AG04449 (cell line): ENCODE measurements at regions not wholly inside any gene's neighbourhood (a gene's known extent, or its start where the extent isn't known, plus 50 kb on each side); places are given as distances from the start of the nearest gene placed in this dataset.

Experiments
- CTCF ChIA-PET: fragments of 350-600 bp; formaldehyde crosslinking; extraction: SDS; loops from one replicate; lab custom pipeline; 2021; ENCODE audit warnings: antibody characterized with exemption; lab: Yijun Ruan, JAX
- POLR2A ChIA-PET: fragments of 400-600, 350-600 bp; formaldehyde crosslinking; extraction: SDS; loops from one replicate; lab custom pipeline; 2020; ENCODE audit warnings: antibody characterized with exemption, inconsistent platforms; lab: Yijun Ruan, JAX
- DNase-seq: peaks from one replicate; pipeline ENCODE4 v3.0.0-alpha.2; 2010; ENCODE audit warnings: low read depth, low spot score
- H3K4me3 ChIP-seq: 2 replicates; pipeline ENCODE4 v1.5.1; 2011; ENCODE audit warnings: low read depth, mild to moderate bottlenecking, control low read depth, low read length
- CTCF ChIP-seq: IDR thresholded peaks from one replicate; pipeline ENCODE4 v1.5.1; 2011; ENCODE audit warnings: mild to moderate bottlenecking, moderate library complexity, low read length, control low read depth, inconsistent platforms; ENCODE audit not compliant: insufficient read depth; ENCODE audit errors: missing control alignments

DNA sequence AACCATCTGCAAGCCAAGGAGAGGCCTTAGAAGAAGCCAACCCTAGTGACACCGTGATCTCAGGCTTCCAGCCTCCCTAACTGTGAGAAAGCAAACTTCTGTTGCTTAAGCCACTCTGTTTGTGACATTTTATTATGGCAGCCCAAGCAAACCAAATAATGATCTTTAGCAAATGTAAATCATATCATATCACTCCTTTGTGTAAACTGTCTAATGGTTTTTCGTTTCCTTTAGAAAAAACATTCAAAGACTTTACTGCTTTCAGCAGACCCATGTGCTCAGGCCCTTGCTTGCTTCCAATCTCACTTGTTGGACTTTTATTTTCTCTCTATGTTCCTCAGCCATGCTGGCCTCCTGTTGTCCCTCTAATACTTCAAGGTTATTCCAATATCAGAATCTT lies 192.2 kb upstream of the HS3ST1 start:
- CTCF ChIA-PET, result no interaction called here
- POLR2A ChIA-PET, result no interaction called here
- DNase-seq, result no peak
- H3K4me3 ChIP-seq, result no peak overlapping the region
- TF ChIP-seq CTCF, result no peak

DNA sequence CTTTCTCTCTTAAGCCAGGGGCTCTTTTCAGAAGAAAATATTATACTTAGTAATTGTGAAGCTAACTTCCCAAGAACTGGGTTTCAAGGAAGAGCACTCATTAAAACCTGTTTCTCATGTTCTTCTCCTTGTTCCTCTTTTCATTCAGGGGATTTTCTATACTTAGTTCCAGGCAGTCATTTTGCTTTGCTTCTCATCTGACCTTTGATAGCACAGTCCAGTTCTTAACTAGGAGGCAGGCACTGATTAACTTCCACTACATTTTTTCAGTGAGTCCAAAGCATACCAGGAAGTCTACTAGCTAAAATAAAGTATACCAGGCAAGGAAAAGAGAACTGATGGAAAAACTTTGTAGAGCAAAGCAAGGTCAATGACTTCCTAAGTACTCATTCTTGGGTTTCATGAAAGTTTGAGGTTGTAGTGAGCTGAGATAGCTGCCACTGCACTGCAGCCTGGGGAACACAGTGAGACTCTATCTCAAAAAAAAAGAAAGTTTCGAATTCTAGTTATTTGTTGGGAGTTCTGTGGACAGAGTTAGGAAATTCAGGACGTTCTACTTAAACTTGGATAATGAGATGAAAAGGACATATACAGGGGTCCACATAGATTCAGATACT lies 190.1 kb upstream of the HS3ST1 start:
- H3K4me3 ChIP-seq, result no peak overlapping the region
- TF ChIP-seq CTCF, result no peak
- POLR2A ChIA-PET, result no interaction called here
- CTCF ChIA-PET, result no interaction called here
- no peak for DNase-seq

DNA sequence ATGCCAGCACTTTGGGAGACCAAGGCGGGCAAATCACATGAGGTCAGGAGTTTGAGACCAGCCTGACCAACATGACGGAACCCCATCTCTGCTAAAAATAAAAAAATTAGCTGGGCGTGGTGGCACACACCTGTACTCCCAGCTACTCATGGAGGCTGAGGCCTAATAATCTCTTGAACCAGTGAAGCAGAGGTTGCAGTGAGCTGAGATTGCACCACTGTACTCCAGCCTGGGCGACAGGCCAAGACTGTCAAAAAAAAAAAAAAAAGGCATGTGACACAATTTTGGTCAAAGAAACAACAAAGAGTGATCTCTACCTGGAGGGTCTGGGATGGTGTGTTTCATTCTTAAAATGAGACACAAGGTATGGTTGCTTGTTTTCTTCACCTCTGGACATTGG lies 188.2 kb upstream of the HS3ST1 start:
- ChIA-PET CTCF (no interaction called here), POLR2A (no interaction called here)
- no peak overlapping the region for H3K4me3 ChIP-seq
- no peak for TF ChIP-seq CTCF
- DNase-seq, result no peak

DNA sequence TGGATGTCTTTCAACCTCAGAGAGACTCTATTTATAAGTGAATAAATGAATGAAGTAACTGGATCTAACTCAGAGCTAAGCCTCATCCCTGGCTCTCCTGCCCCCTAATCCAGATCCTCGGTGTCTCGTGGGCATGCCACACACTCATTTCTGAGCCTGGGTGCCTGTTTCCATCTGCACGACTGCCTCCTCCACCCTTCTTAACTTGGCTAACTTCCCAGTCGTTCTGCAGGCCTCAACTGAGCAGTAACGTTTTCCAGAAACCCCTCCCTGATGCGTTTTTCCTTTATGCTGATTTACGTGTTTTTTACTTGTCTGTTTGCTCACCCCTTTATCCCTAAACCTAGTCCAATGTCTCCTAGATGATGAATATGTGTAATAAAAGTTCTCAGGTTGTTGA lies 186.9 kb upstream of the HS3ST1 start:
- POLR2A ChIA-PET, result no interaction called here
- TF ChIP-seq CTCF, result no peak

DNA sequence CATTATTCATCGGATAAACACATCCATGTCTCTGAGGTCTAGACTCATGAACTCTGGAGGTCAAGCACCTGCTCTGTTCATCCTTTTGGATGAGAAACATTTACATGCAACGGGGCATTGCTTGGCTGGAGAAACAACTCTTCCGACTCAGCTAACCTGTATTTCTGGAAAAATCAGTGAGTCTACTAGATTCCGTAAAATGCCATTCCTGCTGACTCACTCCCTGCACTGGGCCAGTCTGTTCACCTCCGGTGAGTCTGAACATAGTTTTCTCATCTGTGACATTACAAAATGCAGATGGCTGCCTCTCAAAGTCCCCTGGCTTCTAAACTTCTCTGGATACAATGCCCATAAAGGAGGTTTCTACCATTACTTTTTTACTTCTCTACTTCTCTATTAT lies 185.7 kb upstream of the HS3ST1 start:
- no peak for DNase-seq
- no peak for TF ChIP-seq CTCF
- POLR2A ChIA-PET, result no interaction called here
- H3K4me3 ChIP-seq, result no peak overlapping the region
- CTCF ChIA-PET, result no interaction called here

More for the DNA sequence above, 186.9 kb upstream of the HS3ST1 start:
- H3K4me3 ChIP-seq, result no peak overlapping the region
- CTCF ChIA-PET, result no interaction called here
- no peak for DNase-seq

DNA sequence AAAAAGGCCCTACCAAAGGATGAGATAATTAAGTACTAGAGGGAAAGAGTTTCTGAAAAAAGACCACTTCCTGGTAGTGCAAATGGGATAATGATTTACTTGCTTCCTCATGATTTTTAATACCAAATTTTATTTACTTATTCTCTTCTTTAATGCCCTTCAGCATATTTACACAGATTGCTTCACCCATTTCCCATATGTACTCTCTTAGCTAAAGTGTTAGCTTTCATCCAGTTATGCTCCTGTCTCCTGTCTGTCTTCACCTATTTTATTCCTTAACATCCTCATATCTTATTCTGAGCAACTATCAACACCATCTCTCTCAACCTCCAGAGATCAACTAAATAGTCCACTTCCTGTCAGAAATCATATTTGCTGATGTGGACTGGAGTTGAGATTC lies 183.2 kb upstream of the HS3ST1 start:
- TF ChIP-seq CTCF, result no peak
- POLR2A ChIA-PET, result no interaction called here
- no peak overlapping the region for H3K4me3 ChIP-seq
- CTCF ChIA-PET, result no interaction called here
- no peak for DNase-seq
